ENCODE measurements at regions not wholly inside any gene's neighbourhood (a gene's known extent, or its start where the extent isn't known, plus 50 kb on each side); places are given as distances from the start of the nearest gene placed in this dataset.

GRCh38 chr6:119986934-119987549 is 637.5 kb upstream of the MAN1A1 start:
- Histone ChIP-seq H4K20me1 (ENCODE audit: insufficient read depth) (no peaks in the 10 kb centered on the region), H3F3A (ENCODE audit: insufficient read depth, low read length, poor library complexity, severe bottlenecking) (no peaks in the 10 kb centered on the region), H3K9ac (ENCODE audit: low read length) (no peak overlapping the region), H3K27ac (ENCODE audit: low read length) (no peak overlapping the region), H2AFZ (ENCODE audit: low read depth, low read length) (no peak overlapping the region), H3K27me3 (ENCODE audit: insufficient read depth, low read depth, low read length) (no peaks in the 10 kb centered on the region), H3K9me3 (ENCODE audit: low read length) (no peaks in the 10 kb centered on the region), H3K9me2 (ENCODE audit: insufficient read depth, low read length) (no peaks in the 10 kb centered on the region), H3K79me2 (replicated peaks; ENCODE audit: insufficient read depth, low read length) (no peaks in the 10 kb centered on the region), H3K4me3 (ENCODE audit: low read length) (no peak overlapping the region), H3K36me3 (ENCODE audit: insufficient read depth, low read length) (no peaks in the 10 kb centered on the region), H3K4me2 (ENCODE audit: low read length) (no peak overlapping the region)
- TF ChIP-seq RAD21 (conservative IDR thresholded peaks at IDR 0.05) (no peak), CTCF (IDR thresholded peaks at IDR 0.05; ENCODE audit: poor library complexity, severe bottlenecking) (no peak), POLR2AphosphoS5 (IDR thresholded peaks at IDR 0.05) (no peak), MXI1 (conservative IDR thresholded peaks at IDR 0.05; ENCODE audit: poor library complexity, severe bottlenecking) (no peak), EZH2 (IDR thresholded peaks at IDR 0.05; ENCODE audit: borderline replicate concordance, insufficient read depth, low read length, poor library complexity, severe bottlenecking) (no peak), REST (IDR thresholded peaks at IDR 0.05; ENCODE audit: borderline replicate concordance) (no peak), EP300 (conservative IDR thresholded peaks at IDR 0.05; ENCODE audit: poor library complexity, severe bottlenecking) (no peak), SMC3 (conservative IDR thresholded peaks at IDR 0.05; ENCODE audit: poor library complexity) (no peak), TAF1 (IDR thresholded peaks at IDR 0.05; ENCODE audit: low read depth) (no peak)

- Histone ChIP-seq H3K9me2 (ENCODE audit: insufficient read depth, low read length) (no peaks in the 10 kb centered on the region), H3F3A (ENCODE audit: insufficient read depth, low read length, poor library complexity, severe bottlenecking) (no peaks in the 10 kb centered on the region)
Observed at GRCh38 chr6:119985952-119986736, 636.6 kb upstream of the MAN1A1 start.

More at GRCh38 chr6:119985952-119986736, 636.6 kb upstream of the MAN1A1 start:
- H3K4me2 ChIP-seq (ENCODE audit: low read length) = no peak overlapping the region
- H3K4me3 ChIP-seq (ENCODE audit: low read length) = no peak overlapping the region
- TF ChIP-seq TAF1 (IDR thresholded peaks at IDR 0.05; ENCODE audit: low read depth) = no peak
- H3K79me2 ChIP-seq (replicated peaks; ENCODE audit: insufficient read depth, low read length) = no peaks in the 10 kb centered on the region
- H4K20me1 ChIP-seq (ENCODE audit: insufficient read depth) = no peaks in the 10 kb centered on the region
- no peaks in the 10 kb centered on the region for H3K9me3 ChIP-seq (ENCODE audit: low read length)
- H2AFZ ChIP-seq (ENCODE audit: low read depth, low read length) = no peak overlapping the region
- no peak overlapping the region for H3K27ac ChIP-seq (ENCODE audit: low read length)
- no peak overlapping the region for H3K9ac ChIP-seq (ENCODE audit: low read length)
- no peaks in the 10 kb centered on the region for H3K27me3 ChIP-seq (ENCODE audit: insufficient read depth, low read depth, low read length)
- no peaks in the 10 kb centered on the region for H3K36me3 ChIP-seq (ENCODE audit: insufficient read depth, low read length)

All from neural cell (in vitro differentiated cells).